ENCODE measurements at regions not wholly inside any gene's neighbourhood (a gene's known extent, or its start where the extent isn't known, plus 50 kb on each side); places are given as distances from the start of the nearest gene placed in this dataset.
"Not testable (repeated sequence)": the region's sequence is repeated elsewhere in the genome, so short reads cannot be mapped to it uniquely, and the experiment has no call there.

GRCh38 chr4:167912535-167912934 is 179.8 kb upstream of the ANXA10 start:
- intact Hi-C loops (cut with micrococcal nuclease): not testable (repeated sequence)

DNA sequence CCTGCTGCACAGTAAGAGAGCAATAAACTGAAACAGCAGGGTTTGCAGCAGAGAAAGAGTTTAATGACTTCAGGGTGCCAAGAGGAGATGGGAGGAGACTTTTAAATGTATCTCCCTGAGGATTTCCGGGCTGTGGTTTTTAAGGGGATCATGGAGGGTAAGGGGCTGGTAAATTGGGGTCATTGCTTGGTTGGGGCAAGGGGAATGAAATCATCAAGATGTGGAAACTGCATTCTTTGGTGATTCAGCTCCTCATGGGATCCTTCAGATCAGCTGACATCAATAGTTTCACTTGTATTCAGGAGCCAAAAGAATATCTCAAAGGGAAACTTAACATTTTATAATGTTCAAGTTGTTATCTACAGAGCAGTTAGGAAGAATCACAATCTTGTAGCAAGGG is 174.3 kb upstream of the ANXA10 start:
- intact Hi-C loops (cut with micrococcal nuclease): no loop called here

DNA sequence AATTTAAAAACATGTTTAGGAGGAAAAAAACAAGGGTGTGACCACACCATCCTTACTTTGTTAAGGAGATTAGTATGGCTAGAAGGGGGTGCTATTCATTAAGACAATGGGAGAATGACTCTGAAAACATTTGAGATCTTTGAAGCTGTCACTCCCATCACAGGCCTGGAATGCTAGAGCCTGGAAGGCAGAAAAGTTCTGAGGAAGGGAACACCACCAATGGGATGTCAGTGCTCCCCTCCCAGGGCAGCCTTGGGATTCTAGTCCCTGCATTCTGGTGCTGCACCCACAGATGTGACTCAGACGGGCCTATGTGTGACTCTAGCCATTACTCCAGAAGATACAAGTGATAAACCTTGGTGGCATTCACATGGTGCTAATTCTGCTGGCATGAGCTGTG is 162.2 kb upstream of the ANXA10 start:
- intact Hi-C loops (cut with micrococcal nuclease): no loop called here

DNA sequence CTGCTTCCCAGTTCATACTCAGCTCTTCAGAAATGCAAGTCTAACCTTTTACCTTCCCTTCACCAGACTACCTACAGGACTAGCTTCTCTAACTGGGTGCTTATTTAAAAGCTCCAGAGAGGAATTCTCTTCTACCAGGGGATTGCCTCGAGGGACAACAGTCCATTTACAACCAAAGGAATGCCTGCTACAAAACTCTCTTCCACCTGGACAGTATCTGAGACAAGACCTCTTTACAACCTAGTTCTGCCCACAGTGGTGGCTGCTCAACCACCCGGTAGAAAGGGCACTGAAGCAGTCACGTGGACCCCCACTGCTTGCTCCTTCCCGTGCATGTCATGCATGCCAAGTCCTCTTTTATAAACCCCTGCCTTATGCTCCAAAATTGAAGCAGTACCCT is 158.1 kb upstream of the ANXA10 start:
- intact Hi-C loops (cut with micrococcal nuclease): no loop called here

- intact Hi-C loops (cut with micrococcal nuclease): no loop called here
Observed at GRCh38 chr4:167939863-167940616, 152.3 kb upstream of the ANXA10 start.

DNA sequence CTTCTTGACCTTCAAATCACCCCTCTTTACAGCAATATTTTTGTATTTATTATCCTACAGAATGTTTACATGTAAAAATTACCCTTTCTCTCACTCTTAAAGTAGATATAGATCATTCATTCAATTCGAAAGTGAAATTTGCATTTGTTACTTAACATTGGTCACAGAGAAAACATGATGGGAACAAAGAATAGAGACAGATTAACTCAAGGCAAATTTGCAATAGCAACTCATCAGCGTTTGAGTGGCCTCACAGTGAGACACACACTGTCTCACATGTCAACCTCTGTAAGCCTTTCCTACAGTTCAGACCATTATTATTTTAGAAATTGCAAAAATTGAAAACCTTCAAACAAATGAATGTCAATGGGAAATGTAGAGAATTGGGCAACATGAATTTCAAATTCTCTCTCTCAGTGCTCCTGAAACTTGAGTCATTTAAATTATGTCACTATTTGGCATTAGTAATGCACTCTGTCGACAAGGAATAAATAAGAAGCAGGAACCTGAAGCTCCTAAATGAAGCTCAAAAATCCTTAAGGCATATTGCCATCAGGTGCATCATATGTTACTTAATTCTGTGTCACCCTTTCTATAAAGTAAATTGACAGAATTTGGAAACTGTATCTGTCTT is 148.3 kb upstream of the ANXA10 start:
- intact Hi-C loops (cut with micrococcal nuclease): no loop called here

DNA sequence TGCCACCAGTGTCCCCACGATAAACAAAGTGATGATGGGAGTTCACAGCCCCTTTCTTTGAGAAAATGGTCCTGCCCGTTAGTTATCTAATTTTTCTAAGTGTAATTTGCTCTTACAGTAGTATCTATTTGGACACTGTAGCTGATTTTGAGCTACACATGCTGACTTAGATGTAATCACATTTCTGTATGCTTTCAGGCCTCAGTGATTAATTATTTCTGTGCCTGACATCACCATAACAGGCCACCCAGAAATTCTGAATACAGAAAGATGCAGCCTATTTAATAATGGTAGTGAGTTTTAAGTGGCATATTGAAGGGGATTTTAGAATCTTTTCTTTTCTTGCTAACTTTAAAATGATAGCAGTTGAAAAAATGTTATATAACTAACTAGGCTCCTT is 147.6 kb upstream of the ANXA10 start:
- intact Hi-C loops (cut with micrococcal nuclease): no loop called here

- intact Hi-C loops (cut with micrococcal nuclease): no loop called here
Observed at GRCh38 chr4:167955006-167955405, 137.3 kb upstream of the ANXA10 start.

DNA sequence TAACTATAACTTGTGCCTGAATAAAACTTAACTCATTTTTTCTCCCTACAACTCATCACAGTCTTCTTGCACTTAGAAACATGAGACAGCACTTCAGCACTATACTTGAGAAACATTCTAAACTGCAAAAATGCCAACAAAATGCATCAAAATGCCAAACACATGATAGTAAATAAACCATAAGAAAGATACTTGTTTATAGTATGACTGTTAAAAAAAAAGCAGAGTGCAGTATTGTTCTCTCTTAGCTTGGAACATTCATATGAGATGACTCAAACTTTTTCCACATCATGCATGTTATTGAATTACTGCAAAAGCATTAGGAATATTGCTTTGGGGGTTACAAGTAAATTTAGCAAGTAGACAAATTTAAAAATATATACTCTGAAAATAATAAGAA is 135.7 kb upstream of the ANXA10 start:
- intact Hi-C loops (cut with micrococcal nuclease): no loop called here

GRCh38 chr4:167964766-167965373 is 127.5 kb upstream of the ANXA10 start:
- intact Hi-C loops (cut with micrococcal nuclease): no loop called here

DNA sequence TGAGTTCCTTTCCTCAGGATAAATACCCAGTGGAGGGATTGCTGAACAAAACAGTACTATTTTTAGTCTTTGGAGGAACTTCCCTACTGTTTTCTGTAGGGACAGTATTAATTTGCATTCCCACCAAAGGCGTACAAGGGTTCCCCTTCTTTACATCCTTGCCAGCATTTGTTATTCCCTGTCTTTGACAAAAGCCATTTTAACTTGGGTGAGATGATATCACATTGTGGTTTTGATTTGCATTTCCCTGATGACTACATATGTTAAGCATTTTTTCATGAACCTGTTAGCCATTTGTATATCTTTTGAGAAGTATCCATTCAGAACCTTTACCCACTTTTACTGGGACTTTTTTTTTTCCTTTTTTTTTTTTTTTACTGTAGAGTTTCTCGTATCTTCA is 126.2 kb upstream of the ANXA10 start:
- intact Hi-C loops (cut with micrococcal nuclease): no loop called here

DNA sequence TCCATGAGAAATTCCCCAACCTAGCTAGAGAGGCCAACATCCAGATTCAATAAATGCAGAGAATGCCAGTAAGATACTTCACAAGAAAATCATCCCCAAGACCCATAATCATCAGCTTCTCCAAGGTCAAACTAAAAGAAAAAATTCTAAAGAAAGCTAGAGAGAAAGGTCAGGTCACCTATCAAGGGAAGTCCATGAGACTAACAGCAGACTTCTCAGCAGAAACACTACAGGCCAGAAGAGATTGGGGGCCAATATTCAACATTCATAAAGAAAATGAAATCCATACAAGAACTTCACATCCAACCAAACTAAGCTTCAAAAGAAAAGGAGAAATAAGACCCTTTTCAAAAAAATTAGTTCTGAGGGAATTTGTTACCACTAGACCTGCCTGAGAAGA is 118.8 kb upstream of the ANXA10 start:
- intact Hi-C loops (cut with micrococcal nuclease): no loop called here

DNA sequence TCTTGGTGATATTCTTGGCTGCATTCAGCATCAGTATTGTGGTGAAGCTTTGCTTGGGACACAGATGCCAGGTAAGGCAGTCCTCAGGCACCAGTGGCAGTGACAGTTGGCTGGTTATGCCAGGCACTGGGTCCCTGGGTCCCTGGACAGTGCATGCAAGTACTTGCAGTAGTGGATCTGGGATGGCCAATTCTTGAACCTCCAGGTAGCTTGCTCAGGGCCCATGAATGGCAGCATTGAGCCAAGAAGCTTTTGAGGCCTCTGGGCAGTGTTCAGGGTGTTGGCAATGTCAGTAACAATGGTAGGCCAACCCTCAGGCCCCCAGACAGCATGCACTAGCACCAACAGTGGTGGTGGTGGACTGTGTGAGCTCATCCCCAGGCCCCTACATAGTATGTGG is 106.8 kb upstream of the ANXA10 start:
- intact Hi-C loops (cut with micrococcal nuclease): no loop called here

DNA sequence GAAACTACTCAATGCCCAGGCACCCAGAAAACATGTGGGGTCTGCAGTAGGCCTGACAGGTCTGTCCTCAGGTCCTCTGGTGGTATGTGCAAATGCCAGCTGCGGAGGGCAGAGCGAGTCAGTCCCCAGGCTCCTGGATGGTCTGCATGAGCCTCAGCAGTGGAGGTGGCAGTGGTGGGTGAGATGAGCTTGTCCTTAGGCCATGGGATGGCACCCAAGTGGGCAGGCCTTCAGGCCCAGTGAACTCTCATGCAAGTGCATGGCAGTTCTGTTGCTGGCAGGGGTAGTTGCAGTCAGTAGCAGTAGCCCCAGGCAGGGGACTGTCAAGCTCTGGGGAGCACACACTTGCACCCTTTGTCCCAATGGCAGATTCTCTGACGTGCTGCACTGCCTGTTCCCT is 106.3 kb upstream of the ANXA10 start:
- intact Hi-C loops (cut with micrococcal nuclease): no loop called here

- intact Hi-C loops (cut with micrococcal nuclease): no loop called here
Observed at GRCh38 chr4:167987285-167987684, 105.1 kb upstream of the ANXA10 start.

GRCh38 chr4:167989815-167990214 is 102.5 kb upstream of the ANXA10 start:
- intact Hi-C loops (cut with micrococcal nuclease): no loop called here

GRCh38 chr4:168008112-168008511 is 84.2 kb upstream of the ANXA10 start:
- intact Hi-C loops (cut with micrococcal nuclease): not testable (repeated sequence)

- intact Hi-C loops (cut with micrococcal nuclease): no loop called here
Observed at GRCh38 chr4:168019019-168019651, 73.2 kb upstream of the ANXA10 start.

DNA sequence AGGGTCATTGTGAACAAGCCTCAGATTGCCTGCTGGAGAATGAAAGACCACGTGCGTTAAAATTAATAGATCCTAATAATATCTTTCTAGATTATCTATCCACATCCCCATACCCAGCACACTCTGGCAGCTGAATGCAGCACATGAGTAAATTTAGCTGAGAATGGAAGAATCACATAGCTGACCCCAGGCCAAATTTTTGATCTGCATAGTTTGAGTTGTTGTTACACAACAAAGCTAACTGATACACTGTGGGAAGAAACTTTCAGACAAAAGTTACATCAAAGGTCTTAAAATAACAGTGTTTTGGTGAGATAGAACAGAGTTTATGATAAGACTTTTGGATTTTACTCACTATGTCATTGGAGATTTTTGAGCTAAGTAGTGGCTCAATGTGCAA is 72.4 kb upstream of the ANXA10 start:
- intact Hi-C loops (cut with micrococcal nuclease): no loop called here

GRCh38 chr4:168021666-168022065 is 70.7 kb upstream of the ANXA10 start:
- intact Hi-C loops (cut with micrococcal nuclease): no loop called here

DNA sequence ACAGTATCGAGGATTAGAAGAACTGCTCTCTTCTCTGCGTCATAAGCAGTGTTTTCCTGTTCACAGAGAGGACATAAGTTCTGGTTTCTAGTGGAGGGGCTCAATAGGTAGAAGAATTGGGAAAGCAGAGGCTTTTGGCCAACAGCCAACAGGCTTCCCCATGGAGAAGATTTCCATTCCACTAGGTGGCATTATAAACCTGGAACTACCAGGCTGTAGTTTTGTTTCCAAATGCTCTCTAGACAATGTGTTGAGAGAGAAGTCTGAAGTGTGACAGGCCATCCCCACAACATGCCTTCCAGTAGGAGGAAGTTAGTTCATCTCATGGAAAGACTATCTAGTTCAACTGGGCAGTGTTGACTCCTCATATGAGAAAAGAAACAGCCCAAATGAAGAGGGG is 63.8 kb upstream of the ANXA10 start:
- intact Hi-C loops (cut with micrococcal nuclease): no loop called here

DNA sequence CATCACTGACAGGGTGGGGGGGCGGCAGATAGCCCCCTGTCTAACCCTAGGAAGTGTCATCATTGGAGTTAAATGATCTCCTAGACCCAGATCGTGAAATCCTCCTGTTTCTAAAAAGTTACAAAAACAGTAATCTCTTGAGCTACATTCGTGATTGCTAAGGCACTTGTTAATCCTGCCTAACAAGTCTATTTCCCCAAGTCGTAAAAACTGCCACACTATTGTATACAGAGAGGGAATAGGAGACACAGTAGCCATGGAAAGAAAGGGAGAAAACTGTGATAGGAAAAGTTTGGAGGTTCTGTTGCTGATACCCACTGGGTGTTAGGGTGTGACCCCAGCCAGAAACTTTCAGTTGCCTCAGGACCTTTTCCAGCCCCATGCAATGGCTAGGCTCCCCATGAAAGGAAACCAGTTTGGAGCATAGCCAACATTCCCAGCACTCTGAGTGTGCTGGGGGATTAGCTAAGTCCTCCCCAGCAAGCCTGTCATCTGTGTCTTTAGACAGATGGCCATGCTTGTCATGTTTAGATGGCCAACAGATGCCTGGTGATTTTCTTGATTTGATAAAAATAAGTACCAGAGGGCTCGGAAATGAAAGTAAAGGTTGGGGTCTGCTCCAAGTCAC is 63.3 kb upstream of the ANXA10 start:
- intact Hi-C loops (cut with micrococcal nuclease): no loop called here

Measured in T-helper 1 cell treated with Interleukin-12 subunit alpha and Interleukin-12 subunit beta and Interleukin-4 antibody, amounts not matched to agents 30 ng/mL and 1 ng/mL, for 36 hours (primary cell).